GM21367 (cell line): ENCODE measurements at regions not wholly inside any gene's neighbourhood (a gene's known extent, or its start where the extent isn't known, plus 50 kb on each side); places are given as distances from the start of the nearest gene placed in this dataset.

Experiments used
- ATAC-seq: cut with Tn5 transposase; IDR thresholded peaks from one replicate; pipeline ENCODE4 v1.9.1; 2021; ENCODE audit not compliant: unreplicated experiment

- ATAC-seq, result peak; percentile 72
Observed at GRCh38 chr6:137754366-137754765, 112.7 kb upstream of the TNFAIP3 start.

GRCh38 chr6:137754866-137755265, 112.2 kb upstream of the TNFAIP3 start:
- ATAC-seq, result peak; percentile 32

GRCh38 chr6:137755284-137755683, 111.8 kb upstream of the TNFAIP3 start:
- ATAC-seq, result no peak

- ATAC-seq, result no peak
Observed at GRCh38 chr6:137756788-137757187, 110.3 kb upstream of the TNFAIP3 start.

GRCh38 chr6:137758661-137759060, 108.4 kb upstream of the TNFAIP3 start:
- no peak for ATAC-seq

GRCh38 chr6:137759624-137760023, 107.4 kb upstream of the TNFAIP3 start:
- ATAC-seq, result no peak

GRCh38 chr6:137761072-137761471, 106.0 kb upstream of the TNFAIP3 start:
- no peak for ATAC-seq

- ATAC-seq, result no peak
Observed at GRCh38 chr6:137761487-137761886, 105.6 kb upstream of the TNFAIP3 start.

GRCh38 chr6:137762168-137763090, 104.6 kb upstream of the TNFAIP3 start:
- no peak for ATAC-seq

GRCh38 chr6:137763436-137763835, 103.6 kb upstream of the TNFAIP3 start:
- ATAC-seq, result no peak

GRCh38 chr6:137763886-137764285, 103.2 kb upstream of the TNFAIP3 start:
- no peak for ATAC-seq

- ATAC-seq, result no peak
Observed at GRCh38 chr6:137764464-137764863, 102.6 kb upstream of the TNFAIP3 start.

- ATAC-seq, result no peak
Observed at GRCh38 chr6:137765059-137765458, 102.0 kb upstream of the TNFAIP3 start.

GRCh38 chr6:137766596-137767370, 100.3 kb upstream of the TNFAIP3 start:
- no peak for ATAC-seq

GRCh38 chr6:137767465-137767864, 99.6 kb upstream of the TNFAIP3 start:
- no peak for ATAC-seq

- ATAC-seq, result peak; percentile 85
Observed at GRCh38 chr6:137767911-137768690, 99.0 kb upstream of the TNFAIP3 start.

- ATAC-seq, result no peak
Observed at GRCh38 chr6:137768935-137769334, 98.1 kb upstream of the TNFAIP3 start.

GRCh38 chr6:137769797-137770362, 97.2 kb upstream of the TNFAIP3 start:
- ATAC-seq, result no peak

- ATAC-seq, result no peak
Observed at GRCh38 chr6:137772541-137773250, 94.4 kb upstream of the TNFAIP3 start.

- ATAC-seq, result no peak
Observed at GRCh38 chr6:137775227-137775626, 91.8 kb upstream of the TNFAIP3 start.
